ENCODE measurements at regions not wholly inside any gene's neighbourhood (a gene's known extent, or its start where the extent isn't known, plus 50 kb on each side); places are given as distances from the start of the nearest gene placed in this dataset.

DNA sequence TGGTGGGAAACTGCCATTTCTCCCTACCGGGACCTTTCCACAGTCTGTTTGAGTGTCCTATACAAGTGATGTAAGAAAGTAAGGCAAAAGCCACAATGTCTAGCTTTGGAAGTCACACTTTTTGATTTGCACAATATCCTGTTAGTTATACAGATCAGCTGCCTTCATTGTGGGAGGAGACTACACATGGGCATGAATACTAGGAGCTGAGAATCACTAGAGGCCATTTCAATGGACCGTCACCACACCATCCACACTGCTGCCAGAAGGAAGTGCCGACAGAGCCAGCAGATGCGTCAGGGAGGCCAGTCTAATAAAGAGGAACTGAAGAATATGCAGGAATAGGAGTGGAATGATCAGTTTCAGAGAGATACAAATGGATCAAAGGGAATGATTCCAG lies 65.8 kb downstream of the SCN11A start:
- ATAC-seq (ENCODE audit: insufficient number of reproducible peaks, low FRiP score, low read depth) (no peak), DNase-seq (ENCODE audit: low spot score) (no peak)
- H3K4me1 ChIP-seq (ENCODE audit: control insufficient read depth in 1 of 2, low read depth in 2 of 2): no peaks in the 10 kb centered on the region
- H3K9me3 ChIP-seq: no peaks in the 10 kb centered on the region
- H3K27me3 ChIP-seq (replicated peaks; ENCODE audit: insufficient read depth): no peaks in the 10 kb centered on the region
- H3K27ac ChIP-seq: no peak overlapping the region
- H3K4me3 ChIP-seq: no peak overlapping the region
- H3K36me3 ChIP-seq: no peaks in the 10 kb centered on the region
- TF ChIP-seq, protein P1, sequence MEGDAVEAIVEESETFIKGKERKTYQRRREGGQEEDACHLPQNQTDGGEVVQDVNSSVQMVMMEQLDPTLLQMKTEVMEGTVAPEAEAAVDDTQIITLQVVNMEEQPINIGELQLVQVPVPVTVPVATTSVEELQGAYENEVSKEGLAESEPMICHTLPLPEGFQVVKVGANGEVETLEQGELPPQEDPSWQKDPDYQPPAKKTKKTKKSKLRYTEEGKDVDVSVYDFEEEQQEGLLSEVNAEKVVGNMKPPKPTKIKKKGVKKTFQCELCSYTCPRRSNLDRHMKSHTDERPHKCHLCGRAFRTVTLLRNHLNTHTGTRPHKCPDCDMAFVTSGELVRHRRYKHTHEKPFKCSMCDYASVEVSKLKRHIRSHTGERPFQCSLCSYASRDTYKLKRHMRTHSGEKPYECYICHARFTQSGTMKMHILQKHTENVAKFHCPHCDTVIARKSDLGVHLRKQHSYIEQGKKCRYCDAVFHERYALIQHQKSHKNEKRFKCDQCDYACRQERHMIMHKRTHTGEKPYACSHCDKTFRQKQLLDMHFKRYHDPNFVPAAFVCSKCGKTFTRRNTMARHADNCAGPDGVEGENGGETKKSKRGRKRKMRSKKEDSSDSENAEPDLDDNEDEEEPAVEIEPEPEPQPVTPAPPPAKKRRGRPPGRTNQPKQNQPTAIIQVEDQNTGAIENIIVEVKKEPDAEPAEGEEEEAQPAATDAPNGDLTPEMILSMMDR (IDR thresholded peaks at IDR 0.05): no peak

DNA sequence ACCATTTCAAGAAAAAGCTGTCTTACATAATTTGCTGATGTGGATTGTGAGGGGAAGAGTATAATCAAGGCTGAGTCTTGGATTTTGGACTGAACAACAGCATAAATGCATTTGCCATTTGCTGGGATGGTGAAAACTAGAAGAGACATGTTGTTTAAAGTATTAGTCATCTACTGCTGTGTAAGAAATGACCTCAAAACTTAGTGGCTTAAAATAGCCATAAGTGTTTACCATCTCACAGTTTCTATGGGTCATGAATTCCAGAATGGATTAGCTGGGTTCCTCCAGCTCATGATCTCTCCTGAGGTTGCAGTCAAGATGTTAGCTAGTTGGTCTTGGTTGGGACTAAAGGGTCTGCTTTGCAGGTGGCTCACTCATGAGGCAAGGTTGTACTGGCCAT lies 66.2 kb downstream of the SCN11A start:
- TF ChIP-seq, protein P1 (IDR thresholded peaks at IDR 0.05): no peak
- H3K27me3 ChIP-seq (replicated peaks; ENCODE audit: insufficient read depth): no peaks in the 10 kb centered on the region
- DNase-seq (ENCODE audit: low spot score): no peak
- ATAC-seq (ENCODE audit: insufficient number of reproducible peaks, low FRiP score, low read depth): no peak
- H3K27ac ChIP-seq: no peak overlapping the region
- no peaks in the 10 kb centered on the region for H3K4me1 ChIP-seq (ENCODE audit: control insufficient read depth in 1 of 2, low read depth in 2 of 2)
- H3K36me3 ChIP-seq: no peaks in the 10 kb centered on the region
- H3K9me3 ChIP-seq: no peaks in the 10 kb centered on the region
- H3K4me3 ChIP-seq: no peak overlapping the region

DNA sequence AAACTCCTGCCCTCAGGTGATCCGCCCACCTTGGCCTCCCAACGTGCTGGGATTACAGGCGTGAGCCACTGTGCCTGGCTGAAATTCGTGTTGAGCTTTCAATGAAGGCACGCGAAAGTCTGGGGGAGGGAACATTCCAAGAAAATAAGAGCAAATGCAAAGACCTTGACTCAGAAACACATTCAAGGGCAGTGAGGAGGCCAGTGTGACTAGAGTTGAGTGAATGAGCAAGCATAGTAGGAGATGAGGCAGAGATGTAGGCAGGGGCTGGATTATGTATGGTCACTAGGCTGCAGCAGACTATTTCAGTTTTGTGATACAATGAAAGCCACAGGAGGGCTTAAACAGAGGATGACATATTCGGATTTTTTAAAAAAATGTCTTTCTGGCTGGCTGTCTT lies 67.0 kb downstream of the SCN11A start:
- no peak for DNase-seq (ENCODE audit: low spot score)
- no peaks in the 10 kb centered on the region for H3K27me3 ChIP-seq (replicated peaks; ENCODE audit: insufficient read depth)
- TF ChIP-seq, protein P1 (IDR thresholded peaks at IDR 0.05): no peak

GRCh38 chr3:38984110-38984509 lies 67.6 kb downstream of the SCN11A start:
- no peaks in the 10 kb centered on the region for H3K4me1 ChIP-seq (ENCODE audit: control insufficient read depth in 1 of 2, low read depth in 2 of 2)
- H3K27me3 ChIP-seq (replicated peaks; ENCODE audit: insufficient read depth): no peaks in the 10 kb centered on the region
- TF ChIP-seq, protein P1 (IDR thresholded peaks at IDR 0.05): no peak
- H3K27ac ChIP-seq: no peak overlapping the region
- DNase-seq (ENCODE audit: low spot score) (no peak), ATAC-seq (ENCODE audit: insufficient number of reproducible peaks, low FRiP score, low read depth) (no peak)
- no peaks in the 10 kb centered on the region for H3K36me3 ChIP-seq
- H3K9me3 ChIP-seq: no peaks in the 10 kb centered on the region
- no peak overlapping the region for H3K4me3 ChIP-seq

More for the DNA sequence above, 67.0 kb downstream of the SCN11A start:
- no peaks in the 10 kb centered on the region for H3K36me3 ChIP-seq
- no peaks in the 10 kb centered on the region for H3K9me3 ChIP-seq
- H3K27ac ChIP-seq: no peak overlapping the region
- H3K4me1 ChIP-seq (ENCODE audit: control insufficient read depth in 1 of 2, low read depth in 2 of 2): no peaks in the 10 kb centered on the region
- ATAC-seq (ENCODE audit: insufficient number of reproducible peaks, low FRiP score, low read depth): no peak
- H3K4me3 ChIP-seq: no peak overlapping the region

DNA sequence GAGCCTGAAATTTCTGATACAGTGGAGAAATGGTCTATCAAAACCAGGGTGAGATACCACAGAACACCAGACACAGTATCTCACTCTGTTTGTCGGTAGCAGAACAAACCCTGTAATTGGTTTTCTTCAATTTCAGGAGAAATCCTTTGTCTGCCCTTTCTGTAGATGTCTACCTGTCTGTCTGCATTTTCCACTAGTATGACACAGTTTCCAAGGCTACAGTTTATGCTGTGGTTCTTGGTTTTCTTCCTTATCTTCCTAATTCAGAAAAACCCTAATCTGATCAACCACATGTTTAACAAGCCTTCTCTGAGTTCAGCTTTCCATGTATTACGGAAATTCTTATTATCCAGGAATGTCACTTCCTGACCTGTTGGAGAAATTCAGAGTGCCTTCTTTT lies 70.8 kb downstream of the SCN11A start:
- Histone ChIP-seq H3K36me3 (no peaks in the 10 kb centered on the region), H3K4me3 (no peak overlapping the region), H3K4me1 (ENCODE audit: control insufficient read depth in 1 of 2, low read depth in 2 of 2) (no peaks in the 10 kb centered on the region), H3K9me3 (no peaks in the 10 kb centered on the region), H3K27me3 (replicated peaks; ENCODE audit: insufficient read depth) (no peaks in the 10 kb centered on the region), H3K27ac (no peak overlapping the region)
- no peak for DNase-seq (ENCODE audit: low spot score)
- ATAC-seq (ENCODE audit: insufficient number of reproducible peaks, low FRiP score, low read depth): no peak
- TF ChIP-seq, protein P1 (IDR thresholded peaks at IDR 0.05): no peak

Measured in thoracic aorta (tissue), 2 donors.